T-helper 2 cell treated with Interferon-gamma antibody and Interleukin-4, amounts not matched to agents 100 ng/mL and 5 ng/mL, for 36 hours (primary cell): ENCODE measurements at regions not wholly inside any gene's neighbourhood (a gene's known extent, or its start where the extent isn't known, plus 50 kb on each side); places are given as distances from the start of the nearest gene placed in this dataset.
"Not testable (repeated sequence)": the region's sequence is repeated elsewhere in the genome, so short reads cannot be mapped to it uniquely, and the experiment has no call there.

Experiments
- intact Hi-C: fragments of 100-400 bp; cut with micrococcal nuclease; formaldehyde crosslinking; loops from one replicate; pipeline ENCODE4 v1.15.1; 2023

DNA sequence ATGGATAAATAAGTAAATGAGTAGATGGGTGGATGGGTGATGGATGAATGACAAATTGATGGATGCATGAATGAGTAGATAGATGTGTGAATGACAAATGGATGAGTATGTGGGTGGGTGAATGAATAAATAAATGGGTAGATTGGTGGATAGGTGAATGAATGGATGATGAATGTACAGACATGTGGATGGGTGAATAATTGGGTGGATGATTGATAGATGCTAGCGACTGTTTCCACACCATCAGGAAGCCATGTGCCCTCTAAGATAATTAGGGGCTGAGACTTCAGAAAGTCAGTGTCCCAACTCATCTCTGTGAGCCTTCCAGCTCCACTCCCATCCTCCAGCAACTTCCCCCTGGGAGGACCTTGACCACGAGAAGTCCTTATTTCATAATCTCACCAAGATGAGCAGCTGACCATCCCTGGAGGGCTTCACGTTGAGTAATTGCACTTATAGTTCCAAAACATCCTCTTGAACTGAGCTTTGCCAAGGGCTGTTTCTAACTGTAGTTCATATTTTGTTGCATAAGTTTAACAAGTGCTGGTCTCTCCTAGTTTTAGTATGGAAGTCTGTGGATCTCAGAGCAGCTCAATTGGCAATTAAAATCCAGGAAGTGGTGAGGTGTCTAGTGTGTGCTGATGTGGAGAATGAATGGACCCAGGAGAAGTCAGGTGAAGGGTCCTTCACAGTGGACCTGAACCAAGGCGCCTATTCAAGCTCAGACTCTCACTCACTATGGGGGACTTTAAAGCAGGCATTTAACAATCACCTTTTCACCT, 295.7 kb downstream of the ADGRD1 start:
- intact Hi-C loops = no loop called here

- intact Hi-C loops = no loop called here
Measured at GRCh38 chr12:131250028-131250950, 296.6 kb downstream of the ADGRD1 start.

GRCh38 chr12:131250951-131251315, 297.2 kb downstream of the ADGRD1 start:
- intact Hi-C loops = no loop called here

- intact Hi-C loops = no loop called here
Measured at GRCh38 chr12:131251336-131252101, 297.8 kb downstream of the ADGRD1 start.

GRCh38 chr12:131253376-131254026, 299.8 kb downstream of the ADGRD1 start:
- intact Hi-C loops = no loop called here

DNA sequence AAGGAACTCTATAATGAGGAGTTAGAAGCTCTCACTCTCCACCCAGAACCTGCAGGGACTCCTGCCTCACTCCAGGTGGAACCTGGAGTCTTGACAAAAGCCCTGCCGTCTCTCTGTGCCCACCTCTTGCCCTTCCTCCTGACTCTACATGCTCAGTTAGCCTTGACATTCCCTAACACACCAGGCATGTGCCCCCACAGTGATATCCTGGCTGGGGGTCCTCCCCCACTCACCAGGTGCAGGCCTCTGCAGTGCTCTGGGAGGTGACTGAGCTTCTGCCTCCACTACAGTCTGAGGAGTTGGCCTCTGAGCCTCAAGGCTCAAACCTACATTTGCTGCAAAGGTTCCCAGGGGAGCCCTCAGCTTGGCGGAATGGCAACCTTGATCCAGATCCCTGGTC, 300.7 kb downstream of the ADGRD1 start:
- intact Hi-C loops = no loop called here

- intact Hi-C loops = no loop called here
Measured at GRCh38 chr12:131258398-131258797, 304.7 kb downstream of the ADGRD1 start.

- intact Hi-C loops = no loop called here
Measured at GRCh38 chr12:131260251-131260905, 306.7 kb downstream of the ADGRD1 start.

DNA sequence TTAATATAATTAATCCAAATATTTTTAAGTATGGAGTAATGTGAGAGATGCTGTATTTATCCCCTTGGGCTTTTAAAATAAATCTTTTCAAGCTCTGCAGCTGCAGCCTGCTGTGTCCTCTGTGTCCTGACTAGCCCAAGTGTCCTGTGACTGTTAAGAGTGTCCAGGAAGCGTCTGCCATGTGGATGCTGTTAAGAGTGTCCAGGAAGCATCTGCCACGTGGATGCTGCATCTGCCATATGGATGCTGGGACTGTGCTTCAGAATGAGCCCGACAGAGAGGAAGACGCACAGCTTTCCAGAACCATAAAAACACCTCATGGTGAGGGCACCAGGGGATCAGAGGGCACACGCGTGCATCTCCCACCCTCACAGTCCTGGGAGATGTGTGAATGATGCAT, 307.2 kb downstream of the ADGRD1 start:
- intact Hi-C loops = no loop called here

DNA sequence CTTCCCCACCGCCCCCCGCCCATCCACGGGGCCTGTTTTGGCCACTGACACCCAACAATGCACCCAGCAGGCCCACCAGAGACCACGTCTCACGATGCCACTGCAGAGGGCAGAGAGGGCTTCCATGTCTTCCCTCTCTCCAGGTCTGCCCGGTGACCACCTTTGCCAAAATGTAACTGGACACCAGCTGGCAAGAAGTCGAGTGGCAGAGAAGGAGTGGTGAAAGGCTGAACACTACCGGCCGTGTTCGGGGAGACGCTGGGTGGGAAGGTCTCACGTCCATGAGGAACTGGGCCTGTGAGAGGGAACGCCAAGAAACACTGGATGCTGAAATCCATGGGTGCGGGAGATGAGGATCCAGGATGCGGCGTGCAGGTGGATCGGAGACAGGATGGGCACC, 308.2 kb downstream of the ADGRD1 start:
- intact Hi-C loops = no loop called here

GRCh38 chr12:131263626-131264025, 309.9 kb downstream of the ADGRD1 start:
- intact Hi-C loops = no loop called here

- intact Hi-C loops = no loop called here
Measured at GRCh38 chr12:131264635-131265034, 310.9 kb downstream of the ADGRD1 start.

- intact Hi-C loops = no loop called here
Measured at GRCh38 chr12:131266591-131267467, 313.1 kb downstream of the ADGRD1 start.

GRCh38 chr12:131267576-131267975, 313.9 kb downstream of the ADGRD1 start:
- intact Hi-C loops = no loop called here

- intact Hi-C loops = not testable (repeated sequence)
Measured at GRCh38 chr12:131268123-131268522, 314.4 kb downstream of the ADGRD1 start.

GRCh38 chr12:131268571-131268970, 314.9 kb downstream of the ADGRD1 start:
- intact Hi-C loops = not testable (repeated sequence)

GRCh38 chr12:131269551-131269950, 315.8 kb downstream of the ADGRD1 start:
- intact Hi-C loops = no loop called here

- intact Hi-C loops = not testable (repeated sequence)
Measured at GRCh38 chr12:131269977-131270376, 316.3 kb downstream of the ADGRD1 start.

GRCh38 chr12:131271724-131272123, 318.0 kb downstream of the ADGRD1 start:
- intact Hi-C loops = no loop called here
